ENCODE measurements at regions not wholly inside any gene's neighbourhood (a gene's known extent, or its start where the extent isn't known, plus 50 kb on each side); places are given as distances from the start of the nearest gene placed in this dataset.

GRCh38 chr7:22563032-22563501, 63.1 kb upstream of the STEAP1B start:
- DNase-seq (ENCODE audit: low read depth) = peak; percentile 36

GRCh38 chr7:22561895-22562593, 62.1 kb upstream of the STEAP1B start:
- DNase-seq (ENCODE audit: low read depth) = peak; percentile 70

DNA sequence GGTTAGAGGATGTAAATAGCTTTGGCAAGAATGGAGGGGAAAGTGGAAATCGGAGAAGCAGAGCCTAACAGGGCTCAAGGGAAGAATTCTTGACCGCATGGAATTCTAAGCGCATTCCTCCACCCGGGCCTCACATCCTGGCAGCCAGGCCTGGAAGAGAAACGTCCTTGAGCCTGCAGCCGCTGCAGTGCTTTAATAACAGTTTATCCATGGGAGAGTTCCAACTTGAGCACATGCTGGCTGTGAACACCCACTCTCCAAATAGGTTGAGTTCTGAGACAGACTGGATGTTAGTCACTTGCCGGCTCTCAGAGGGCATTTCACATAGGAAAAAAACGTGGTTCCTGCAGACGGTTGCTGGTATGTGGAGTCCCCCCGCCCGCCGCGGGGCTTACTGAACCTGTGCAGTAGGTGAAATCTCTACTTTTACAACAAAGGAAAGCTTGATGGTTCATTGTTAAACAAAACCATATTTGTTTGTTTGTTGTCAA, 61.4 kb upstream of the STEAP1B start:
- peak; percentile 100 for DNase-seq (ENCODE audit: low read depth)

GRCh38 chr7:22559829-22560489, 60.0 kb upstream of the STEAP1B start:
- DNase-seq (ENCODE audit: low read depth) = peak; percentile 86

DNA sequence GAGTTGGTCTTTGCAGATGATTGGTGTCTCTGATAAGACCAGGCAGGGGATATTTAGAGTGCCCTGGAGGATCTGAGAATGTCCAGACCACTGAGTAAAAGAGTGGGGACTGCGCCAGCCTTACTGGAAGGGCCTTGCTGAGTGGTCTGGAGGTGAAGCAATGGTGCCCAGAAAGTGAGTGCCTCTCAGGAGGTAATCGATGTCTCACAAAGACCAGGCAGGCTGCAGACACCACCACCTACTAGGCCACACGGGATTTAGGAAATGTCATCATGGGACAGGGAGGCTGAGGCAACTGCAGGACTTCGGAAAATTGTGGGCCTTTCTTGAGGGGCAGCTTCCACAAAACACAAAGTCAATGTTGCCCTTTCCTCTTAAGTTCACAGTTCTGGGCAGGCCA, 57.2 kb upstream of the STEAP1B start:
- DNase-seq (ENCODE audit: low read depth) = no peak

DNA sequence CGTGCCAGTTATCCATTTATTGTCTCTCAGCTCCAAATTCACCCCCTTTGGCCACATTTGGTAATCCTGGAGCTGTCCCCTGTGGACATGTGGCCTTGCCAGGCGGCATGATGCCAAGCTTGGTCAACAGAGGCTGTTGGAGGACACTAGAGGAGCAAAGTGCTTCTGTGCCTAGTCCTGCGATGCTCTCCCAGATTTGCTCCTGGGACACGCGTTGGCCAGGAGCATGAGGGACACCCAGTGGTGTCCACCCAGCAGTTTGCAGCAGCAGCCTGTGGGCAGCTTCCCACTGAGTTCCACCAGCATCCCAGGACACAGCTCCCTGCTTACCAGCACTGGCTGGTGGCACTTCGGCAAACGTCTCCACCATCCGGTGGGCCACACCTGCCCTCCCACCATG, 55.5 kb upstream of the STEAP1B start:
- no peak for DNase-seq (ENCODE audit: low read depth)

DNA sequence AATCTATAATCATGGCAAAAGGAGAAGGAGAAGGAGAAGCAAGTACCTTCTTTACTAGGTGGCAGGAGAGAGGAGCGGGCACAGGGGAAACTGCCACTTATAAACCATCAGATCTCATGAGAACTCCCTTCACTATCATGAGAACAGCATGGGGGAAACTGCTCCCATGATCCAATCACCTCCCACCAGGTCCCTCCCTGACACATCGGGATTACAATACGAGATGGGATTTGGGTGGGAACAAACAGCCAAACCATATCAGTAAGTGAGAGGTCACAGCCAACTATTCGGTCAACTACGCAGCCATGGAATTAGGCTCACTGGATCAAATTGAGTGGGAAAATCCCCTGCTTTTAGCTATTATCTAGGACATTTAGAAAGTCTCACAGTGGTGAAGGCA, 54.2 kb upstream of the STEAP1B start:
- no peak for DNase-seq (ENCODE audit: low read depth)

GRCh38 chr7:22551768-22552513, 52.0 kb upstream of the STEAP1B start:
- no peak for DNase-seq (ENCODE audit: low read depth)

DNA sequence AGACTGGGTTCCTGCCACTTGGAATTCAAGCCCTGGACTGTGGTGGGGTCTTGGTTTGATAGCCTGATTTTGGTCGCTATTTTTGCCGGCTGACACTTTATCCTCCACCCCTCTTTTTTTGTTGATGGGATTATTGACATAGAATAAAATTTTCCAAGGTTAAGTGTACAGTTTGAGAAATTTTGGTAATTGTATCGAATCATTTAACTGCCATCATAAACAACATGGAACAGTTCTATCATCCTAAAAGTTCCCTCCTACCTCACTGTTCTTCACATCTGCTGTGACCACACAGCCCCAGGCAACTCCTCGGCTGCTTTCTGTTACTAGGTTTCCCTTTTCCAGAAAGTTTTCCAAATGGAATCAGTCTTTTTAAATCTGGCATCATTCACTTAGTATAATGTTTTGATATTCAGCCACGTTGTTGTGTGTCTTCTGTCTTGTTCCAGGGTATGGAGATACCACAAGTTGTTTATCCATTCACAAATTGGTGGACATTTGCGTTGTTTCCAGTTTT, 50.6 kb upstream of the STEAP1B start:
- DNase-seq (ENCODE audit: low read depth) = no peak

- peak; percentile 18 for DNase-seq (ENCODE audit: low read depth)
Measured at GRCh38 chr7:22549667-22550513, 49.9 kb upstream of the STEAP1B start.
